ENCODE measurements at regions not wholly inside any gene's neighbourhood (a gene's known extent, or its start where the extent isn't known, plus 50 kb on each side); places are given as distances from the start of the nearest gene placed in this dataset.

DNA sequence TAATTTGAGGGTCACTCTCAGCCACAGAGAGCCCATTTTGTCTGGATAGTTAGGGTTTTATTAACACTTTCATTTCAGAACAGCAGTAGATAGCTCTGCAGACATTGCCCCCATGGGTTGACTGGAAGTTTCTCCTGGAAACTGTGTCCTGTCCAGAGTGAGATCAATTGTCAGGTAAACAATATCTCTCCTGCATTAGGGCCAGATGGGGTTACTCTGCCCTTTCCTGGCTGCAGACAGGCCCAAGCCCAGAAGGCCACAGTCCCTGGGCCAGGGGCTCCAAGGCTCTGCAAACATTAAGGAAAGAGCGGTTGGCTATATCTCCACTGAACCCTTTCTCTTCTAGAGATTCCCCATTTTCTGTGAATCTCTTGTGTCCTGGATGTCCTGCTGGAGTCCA is 436.8 kb upstream of the PRKX start:
- TF ChIP-seq, protein P1, sequence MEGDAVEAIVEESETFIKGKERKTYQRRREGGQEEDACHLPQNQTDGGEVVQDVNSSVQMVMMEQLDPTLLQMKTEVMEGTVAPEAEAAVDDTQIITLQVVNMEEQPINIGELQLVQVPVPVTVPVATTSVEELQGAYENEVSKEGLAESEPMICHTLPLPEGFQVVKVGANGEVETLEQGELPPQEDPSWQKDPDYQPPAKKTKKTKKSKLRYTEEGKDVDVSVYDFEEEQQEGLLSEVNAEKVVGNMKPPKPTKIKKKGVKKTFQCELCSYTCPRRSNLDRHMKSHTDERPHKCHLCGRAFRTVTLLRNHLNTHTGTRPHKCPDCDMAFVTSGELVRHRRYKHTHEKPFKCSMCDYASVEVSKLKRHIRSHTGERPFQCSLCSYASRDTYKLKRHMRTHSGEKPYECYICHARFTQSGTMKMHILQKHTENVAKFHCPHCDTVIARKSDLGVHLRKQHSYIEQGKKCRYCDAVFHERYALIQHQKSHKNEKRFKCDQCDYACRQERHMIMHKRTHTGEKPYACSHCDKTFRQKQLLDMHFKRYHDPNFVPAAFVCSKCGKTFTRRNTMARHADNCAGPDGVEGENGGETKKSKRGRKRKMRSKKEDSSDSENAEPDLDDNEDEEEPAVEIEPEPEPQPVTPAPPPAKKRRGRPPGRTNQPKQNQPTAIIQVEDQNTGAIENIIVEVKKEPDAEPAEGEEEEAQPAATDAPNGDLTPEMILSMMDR (IDR thresholded peaks at IDR 0.05): no peak
- no peak for TF ChIP-seq POLR2A (IDR thresholded peaks at IDR 0.05)
